K562 (cell line): ENCODE measurements at regions not wholly inside any gene's neighbourhood (a gene's known extent, or its start where the extent isn't known, plus 50 kb on each side); places are given as distances from the start of the nearest gene placed in this dataset.

Source experiments
- BCOR ChIP-seq: fragments of 450-650 bp; IDR thresholded peaks from 2 replicates; pipeline ENCODE4 v1.6.1; 2016
- ID3 ChIP-seq, 2 experiments: fragments of 250-450 bp in 1 of 2; fragments of 450-650 bp in 1 of 2; sonication (Bioruptor Pico) in 1 of 2; IDR thresholded peaks; 2 replicates each; pipeline versions ENCODE4 v1.6.1 to v1.8.0; 2016 to 2021; ENCODE audit warnings: mild to moderate bottlenecking in 2 of 2, moderate library complexity in 2 of 2, missing compliant biosample characterization in 1 of 2, missing genetic modification characterization in 1 of 2
- MYNN ChIP-seq, 2 experiments: sonication (generic); formaldehyde crosslinking in 1 of 2; IDR thresholded peaks; 2 replicates each; pipeline versions ENCODE4 v1.5.0 to v1.6.1; 2016 to 2020; ENCODE audit warnings: antibody characterized with exemption in 1 of 2, missing genetic modification reagents in 1 of 2
- POLR2G ChIP-seq: fragments of 200-400 bp; formaldehyde crosslinking; IDR thresholded peaks from 2 replicates; pipeline ENCODE4 v1.6.1; 2017; ENCODE audit warnings: low read depth, mild to moderate bottlenecking, antibody characterized with exemption, low read length, moderate library complexity
- TCF7L2 ChIP-seq: fragments of 150-350 bp; IDR thresholded peaks from 2 replicates; pipeline ENCODE4 v1.6.1; 2016; ENCODE audit warnings: low read depth, mild to moderate bottlenecking, low read length, moderate library complexity
- TF ChIP-seq, protein P1 (sequence below): fragments of 200-800 bp; sonication (Bioruptor generic); IDR thresholded peaks from 2 replicates; pipeline ENCODE4 v1.6.1; 2017; ENCODE audit warnings: missing genetic modification characterization, missing compliant biosample characterization

- TF ChIP-seq, protein P1, sequence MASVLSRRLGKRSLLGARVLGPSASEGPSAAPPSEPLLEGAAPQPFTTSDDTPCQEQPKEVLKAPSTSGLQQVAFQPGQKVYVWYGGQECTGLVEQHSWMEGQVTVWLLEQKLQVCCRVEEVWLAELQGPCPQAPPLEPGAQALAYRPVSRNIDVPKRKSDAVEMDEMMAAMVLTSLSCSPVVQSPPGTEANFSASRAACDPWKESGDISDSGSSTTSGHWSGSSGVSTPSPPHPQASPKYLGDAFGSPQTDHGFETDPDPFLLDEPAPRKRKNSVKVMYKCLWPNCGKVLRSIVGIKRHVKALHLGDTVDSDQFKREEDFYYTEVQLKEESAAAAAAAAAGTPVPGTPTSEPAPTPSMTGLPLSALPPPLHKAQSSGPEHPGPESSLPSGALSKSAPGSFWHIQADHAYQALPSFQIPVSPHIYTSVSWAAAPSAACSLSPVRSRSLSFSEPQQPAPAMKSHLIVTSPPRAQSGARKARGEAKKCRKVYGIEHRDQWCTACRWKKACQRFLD (CRISPR knock-in tag), result no peak
- TF ChIP-seq POLR2G (no peak), TCF7L2 (no peak), MYNN (IDR thresholded peaks at IDR 0.05) (no peak), MYNN (CRISPR knock-in tag; IDR thresholded peaks at IDR 0.05) (no peak), ID3 (CRISPR knock-in tag; IDR thresholded peaks at IDR 0.05) (no peak), ID3 (tag; IDR thresholded peaks at IDR 0.05) (no peak), BCOR (no peak)
- TF ChIP-seq, all 486 proteins: peak for 0
Measured at GRCh38 chr13:109281903-109282635, 504.3 kb downstream of the IRS2 start (continued).
